ENCODE measurements at regions not wholly inside any gene's neighbourhood (a gene's known extent, or its start where the extent isn't known, plus 50 kb on each side); places are given as distances from the start of the nearest gene placed in this dataset.

- no peak overlapping the region for H3K9ac ChIP-seq (ENCODE audit: insufficient read depth in 1 of 2, low read depth in 2 of 2, low read length in 2 of 2)
- H3K4me1 ChIP-seq (replicated peaks in 1 of 2; ENCODE audit: control insufficient read depth in 2 of 2, insufficient read depth in 2 of 2, low read length in 2 of 2) = no peaks in the 10 kb centered on the region
- no peak for FAIRE-seq
- ATAC-seq = no peak
- peaks cover 0 to 17% of the 10 kb centered on the region in 2 experiments; a peak in 3 of 5 replicates for H3K27me3 ChIP-seq (ENCODE audit: control insufficient read depth in 2 of 2, insufficient read depth in 2 of 2, low read length in 2 of 2)
- no peak for DNase-seq (ENCODE audit: extremely low read depth in 1 of 4, low spot score in 3 of 4)
- H2AFZ ChIP-seq (ENCODE audit: low read depth, low read length) = no peak overlapping the region
- POLR2A ChIA-PET = no interaction called here
- H3K79me2 ChIP-seq (ENCODE audit: control insufficient read depth, insufficient read depth, low read length) = no peaks in the 10 kb centered on the region
- no peak overlapping the region for H3K4me2 ChIP-seq (ENCODE audit: insufficient read depth, low read length)
- in situ Hi-C loops (cut with MboI) (no loop called here), intact Hi-C loops (cut with micrococcal nuclease) (no loop called here)
- no peak overlapping the region for H3K4me3 ChIP-seq
- CTCF ChIA-PET (ENCODE audit: low intra/inter-chr PET ratio) = no interaction called here
- no peaks in the 10 kb centered on the region for H3K9me1 ChIP-seq (ENCODE audit: control insufficient read depth, insufficient read depth, low read length)
- no peaks in the 10 kb centered on the region for H3K36me3 ChIP-seq (ENCODE audit: control insufficient read depth, insufficient read depth, low read length)
- BruUV-seq (replicated peaks) = no TSS peak
- H3K9me3 ChIP-seq (replicated peaks; ENCODE audit: control insufficient read depth, insufficient read depth, low read depth, low read length) = no peaks in the 10 kb centered on the region
- no peaks in the 10 kb centered on the region for H4K20me1 ChIP-seq (replicated peaks; ENCODE audit: control insufficient read depth, insufficient read depth, low read length)
- no peak overlapping the region for H3K27ac ChIP-seq (ENCODE audit: extremely low read depth, low read depth, low read length)
- 0% methylated on average over 3 of the region's 5 CpGs for WGBS (ENCODE audit: insufficient coverage, low coverage, missing lambda C conversion rate)
- peak; percentile 44 for TF ChIP-seq EGR1 (conservative IDR thresholded peaks at IDR 0.05)
- peak; percentile 72 for TF ChIP-seq NFIC (IDR thresholded peaks at IDR 0.05)
- TF ChIP-seq ZNF668 (CRISPR knock-in tag; IDR thresholded peaks at IDR 0.05) = no peak
- TF ChIP-seq ZNF280A (IDR thresholded peaks at IDR 0.05; ENCODE audit: low read depth, partially characterized antibody) = no peak
- no peak for TF ChIP-seq CSDE1 (IDR thresholded peaks at IDR 0.05)
- TF ChIP-seq NCOA6 (IDR thresholded peaks at IDR 0.05) = no peak
- no peak for TF ChIP-seq NFRKB (IDR thresholded peaks at IDR 0.05; ENCODE audit: low read depth)
- no peak for TF ChIP-seq ZNF318 (IDR thresholded peaks at IDR 0.05; ENCODE audit: borderline replicate concordance in 1 of 2, low read depth in 1 of 2)
- TF ChIP-seq GTF2A2 (tag; IDR thresholded peaks at IDR 0.05) = no peak
Measured at GRCh38 chr15:70508561-70509281, 254.6 kb downstream of the UACA start.
